Stimulated activated CD4-positive, alpha-beta T cell treated with anti-CD3 and anti-CD28 coated beads, TNF-alpha, amount 100 ng/mL, for 48 hours (primary cell): ENCODE measurements at regions not wholly inside any gene's neighbourhood (a gene's known extent, or its start where the extent isn't known, plus 50 kb on each side); places are given as distances from the start of the nearest gene placed in this dataset.
"Not testable (repeated sequence)": the region's sequence is repeated elsewhere in the genome, so short reads cannot be mapped to it uniquely, and the experiment has no call there.

ENCODE experiments used
- DNase-seq, 3 donors: peaks; one replicate each; pipeline ENCODE4 v3.0.0-alpha.2; 2020; ENCODE audit warnings: low read depth in 3 of 3

GRCh38 chr3:145159640-145160039, 1001.3 kb downstream of the PLOD2 start:
- no peak for DNase-seq

- no peak for DNase-seq
Measured at GRCh38 chr3:145170121-145170520, 990.9 kb downstream of the PLOD2 start.

- DNase-seq: no peak
Measured at GRCh38 chr3:145175626-145176025, 985.4 kb downstream of the PLOD2 start.

GRCh38 chr3:145176907-145177306, 984.1 kb downstream of the PLOD2 start:
- no peak for DNase-seq

- DNase-seq: no peak
Measured at GRCh38 chr3:145177828-145178227, 983.2 kb downstream of the PLOD2 start.

GRCh38 chr3:145182196-145182911, 978.6 kb downstream of the PLOD2 start:
- no peak for DNase-seq

GRCh38 chr3:145183261-145183660, 977.7 kb downstream of the PLOD2 start:
- DNase-seq: no peak

GRCh38 chr3:145188079-145188770, 972.8 kb downstream of the PLOD2 start:
- no peak for DNase-seq

GRCh38 chr3:145190138-145190537, 970.8 kb downstream of the PLOD2 start:
- DNase-seq: no peak

- no peak for DNase-seq
Measured at GRCh38 chr3:145190761-145191160, 970.2 kb downstream of the PLOD2 start.

- DNase-seq: no peak
Measured at GRCh38 chr3:145191543-145191942, 969.4 kb downstream of the PLOD2 start.

- no peak for DNase-seq
Measured at GRCh38 chr3:145197051-145197820, 963.7 kb downstream of the PLOD2 start.

- DNase-seq: no peak
Measured at GRCh38 chr3:145197821-145198220, 963.2 kb downstream of the PLOD2 start.

GRCh38 chr3:145209561-145209960, 951.4 kb downstream of the PLOD2 start:
- DNase-seq: no peak

GRCh38 chr3:145219355-145220235, 941.4 kb downstream of the PLOD2 start:
- no peak for DNase-seq

GRCh38 chr3:145224886-145225285, 936.1 kb downstream of the PLOD2 start:
- no peak for DNase-seq

- DNase-seq: no peak
Measured at GRCh38 chr3:145243875-145244274, 917.1 kb downstream of the PLOD2 start.

- DNase-seq: no peak
Measured at GRCh38 chr3:145244327-145244726, 916.7 kb downstream of the PLOD2 start.

- no peak for DNase-seq
Measured at GRCh38 chr3:145246291-145246690, 914.7 kb downstream of the PLOD2 start.

- DNase-seq: no peak
Measured at GRCh38 chr3:145248928-145249327, 912.1 kb downstream of the PLOD2 start.

- no peak for DNase-seq
Measured at GRCh38 chr3:145251311-145251710, 909.7 kb downstream of the PLOD2 start.

- not testable (repeated sequence) for DNase-seq
Measured at GRCh38 chr3:145257967-145258366, 903.0 kb downstream of the PLOD2 start.
